GM19025 (cell line): ENCODE measurements at regions not wholly inside any gene's neighbourhood (a gene's known extent, or its start where the extent isn't known, plus 50 kb on each side); places are given as distances from the start of the nearest gene placed in this dataset.

Experiments used
- ATAC-seq: cut with Tn5 transposase; IDR thresholded peaks from one replicate; pipeline ENCODE4 v1.9.1; 2021; ENCODE audit warnings: mild to moderate bottlenecking, low read depth, moderate library complexity; ENCODE audit not compliant: unreplicated experiment

DNA sequence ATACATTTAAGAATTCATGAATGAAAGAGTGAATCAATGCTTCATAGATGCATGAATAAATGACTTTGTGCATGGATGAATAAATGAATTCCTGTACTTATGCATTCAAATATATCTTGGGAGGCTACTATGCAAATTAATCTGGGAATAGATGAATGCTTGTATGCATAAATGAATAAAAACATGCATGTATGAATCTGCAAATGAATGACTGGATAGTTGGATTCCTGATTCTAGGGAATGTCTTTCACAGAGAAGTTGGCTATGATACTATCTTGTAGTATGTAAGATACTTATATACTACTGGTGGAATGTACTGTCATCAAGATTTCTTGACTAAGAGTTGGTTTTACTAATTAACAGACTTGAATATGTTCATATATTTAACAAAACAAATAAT is 75.3 kb upstream of the ASTN2 start:
- ATAC-seq = no peak

DNA sequence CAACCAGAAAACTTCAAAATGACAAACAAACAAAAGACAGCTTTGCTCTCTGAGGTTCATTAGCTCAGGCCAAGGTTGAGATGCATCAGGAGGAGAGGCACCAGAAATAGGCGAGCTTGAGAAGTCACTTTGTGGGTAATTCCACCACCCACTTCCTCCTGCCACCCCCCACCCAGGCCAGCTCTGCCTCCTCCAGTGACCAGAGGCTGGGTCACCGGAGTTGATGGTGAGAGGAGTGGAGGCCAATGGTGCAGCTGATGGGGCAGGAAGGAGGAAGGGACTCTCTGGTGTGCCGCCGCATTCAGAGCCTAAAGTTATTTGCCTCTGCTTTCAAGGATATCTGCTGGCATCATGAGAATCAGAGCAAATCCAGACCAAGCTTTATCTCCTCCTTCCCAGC is 73.8 kb upstream of the ASTN2 start:
- no peak for ATAC-seq

DNA sequence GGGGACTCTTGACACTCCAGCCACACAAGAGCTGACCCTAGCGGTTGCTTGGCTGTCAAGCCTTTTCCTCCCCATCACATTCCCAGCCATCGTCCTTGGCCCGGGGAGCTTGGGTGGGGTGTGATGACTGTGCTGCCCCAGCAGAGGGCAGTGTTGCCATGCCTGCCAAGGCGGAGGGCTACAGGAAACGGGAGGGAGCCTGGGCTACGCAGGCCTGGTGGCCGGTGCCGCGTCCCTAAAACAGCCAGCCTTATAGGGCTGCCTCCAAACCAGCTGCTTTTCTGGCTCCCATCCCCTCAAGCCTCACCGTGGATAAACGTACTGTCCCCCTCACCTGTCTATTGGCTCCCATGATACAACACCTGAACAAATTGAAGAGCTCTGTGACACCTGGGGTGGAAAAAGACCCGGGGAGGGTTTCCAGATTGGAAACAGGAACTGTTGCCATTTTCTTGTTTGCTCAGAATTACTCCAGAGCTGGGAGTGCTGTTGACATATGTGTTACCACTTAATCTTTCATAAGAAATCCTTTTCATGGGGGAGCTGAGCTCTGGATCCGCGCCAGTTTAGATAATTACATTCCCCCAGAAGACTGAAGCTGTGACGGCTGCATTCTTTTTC is 72.8 kb upstream of the ASTN2 start:
- peak; percentile 98 for ATAC-seq

DNA sequence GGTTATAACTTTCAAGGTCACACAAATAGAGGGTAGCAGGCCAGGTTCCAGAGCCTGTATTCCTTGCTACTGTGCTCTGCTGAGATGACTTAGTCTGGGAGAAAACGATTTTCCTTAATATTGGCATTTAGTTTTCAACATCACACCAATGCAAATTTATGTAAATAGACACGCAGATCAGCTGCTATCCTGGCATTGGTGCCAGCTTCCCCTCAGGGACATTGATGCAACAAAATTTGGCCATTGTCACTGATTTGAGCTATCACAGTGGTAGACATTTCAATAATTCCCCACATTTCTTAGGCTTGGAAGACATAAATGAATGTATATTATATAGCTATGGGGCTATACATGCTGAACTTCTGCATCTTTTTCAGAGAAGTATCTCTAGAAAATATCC is 71.6 kb upstream of the ASTN2 start:
- no peak for ATAC-seq

DNA sequence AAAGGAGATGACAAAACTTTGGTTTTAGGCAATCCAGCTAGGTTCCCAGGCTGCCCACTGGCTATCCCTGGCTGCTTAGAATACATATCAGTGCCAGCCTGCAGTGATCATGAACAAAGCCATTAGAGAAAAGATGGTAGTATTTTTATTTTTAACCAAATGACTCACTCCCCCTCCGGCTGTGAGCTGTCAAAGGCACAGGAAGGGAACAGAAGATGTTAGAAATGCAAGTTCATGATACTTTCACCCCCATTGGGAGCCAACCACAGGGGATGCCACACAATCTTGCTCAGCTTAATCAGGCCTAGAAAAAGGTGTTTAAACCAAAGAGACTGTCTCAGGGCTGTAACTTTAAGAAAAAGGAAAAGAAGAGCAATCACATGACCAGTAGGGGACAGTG is 70.3 kb upstream of the ASTN2 start:
- ATAC-seq = no peak

DNA sequence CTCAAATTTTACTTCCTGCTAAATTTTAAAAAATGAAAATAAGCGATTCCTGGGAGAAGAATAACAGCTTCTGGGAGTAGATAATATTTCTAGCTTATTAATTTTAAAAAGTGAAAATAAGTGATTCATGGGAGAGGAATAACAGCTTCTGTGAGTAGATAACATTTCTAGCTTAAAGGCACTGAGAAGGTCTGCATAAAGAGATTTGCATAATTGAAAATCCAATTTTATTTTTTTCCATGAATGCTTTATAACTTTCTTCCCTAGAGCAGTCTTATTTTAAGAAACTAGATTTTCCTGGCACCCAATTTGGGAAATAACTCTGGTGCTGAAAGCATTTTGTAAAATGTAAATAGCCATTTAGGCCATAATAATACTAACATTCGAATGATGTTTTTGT is 65.9 kb upstream of the ASTN2 start:
- ATAC-seq = no peak

DNA sequence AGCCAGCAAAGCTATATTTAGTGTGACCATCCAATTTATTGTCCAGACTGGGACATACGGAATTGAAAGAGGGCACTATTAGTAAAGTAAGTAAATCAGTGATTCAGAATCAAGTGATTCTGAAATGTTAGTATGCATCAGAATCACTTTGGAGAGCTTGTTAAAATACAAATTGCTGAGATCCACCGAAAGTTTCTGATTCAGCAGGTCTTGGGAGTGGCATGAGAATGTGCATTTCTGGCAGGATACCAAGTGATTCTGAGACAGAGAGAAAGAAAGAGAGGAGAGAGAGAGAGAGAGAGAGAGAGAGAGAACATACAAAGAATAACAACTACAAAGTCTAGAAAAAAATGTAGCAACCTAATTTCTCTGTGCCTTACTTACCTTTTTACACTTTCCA is 65.4 kb upstream of the ASTN2 start:
- ATAC-seq = no peak

DNA sequence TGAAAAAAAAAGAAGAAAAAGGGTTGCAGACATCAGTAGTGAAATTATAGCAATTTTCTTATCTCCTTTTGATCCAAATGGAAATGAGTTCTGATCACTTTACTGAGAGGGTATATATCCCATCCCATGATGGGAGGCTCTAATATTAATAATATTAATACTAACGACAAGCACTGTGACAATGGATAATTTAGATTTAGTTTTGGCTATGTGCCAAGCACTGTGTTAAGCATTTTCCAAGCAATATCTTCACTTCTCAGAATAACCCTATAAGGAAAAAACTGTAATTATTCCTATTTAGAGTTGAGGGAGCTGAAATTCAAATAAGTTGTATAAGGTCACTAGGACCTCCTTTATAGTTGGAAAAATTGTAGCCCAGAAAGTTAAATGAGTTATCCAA is 58.4 kb upstream of the ASTN2 start:
- no peak for ATAC-seq

DNA sequence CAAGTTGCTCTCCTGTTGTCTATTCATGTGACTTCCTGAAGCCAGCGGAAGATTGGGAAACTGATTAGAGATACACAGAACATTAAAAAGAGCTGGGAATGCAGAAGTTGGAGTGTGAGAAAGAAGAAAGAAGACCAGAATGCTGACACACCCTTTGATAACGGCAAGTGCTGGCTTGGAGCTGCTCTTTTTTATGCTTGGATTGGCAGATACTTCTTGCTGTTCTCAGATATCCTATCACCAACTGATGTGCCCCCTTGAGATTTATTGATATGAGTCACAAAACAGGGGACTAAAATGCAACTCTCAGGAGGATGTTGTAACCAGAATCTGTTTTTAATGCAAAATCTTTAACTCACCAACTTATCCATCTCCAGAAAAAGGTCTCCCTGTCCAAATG is 56.0 kb upstream of the ASTN2 start:
- ATAC-seq = no peak

DNA sequence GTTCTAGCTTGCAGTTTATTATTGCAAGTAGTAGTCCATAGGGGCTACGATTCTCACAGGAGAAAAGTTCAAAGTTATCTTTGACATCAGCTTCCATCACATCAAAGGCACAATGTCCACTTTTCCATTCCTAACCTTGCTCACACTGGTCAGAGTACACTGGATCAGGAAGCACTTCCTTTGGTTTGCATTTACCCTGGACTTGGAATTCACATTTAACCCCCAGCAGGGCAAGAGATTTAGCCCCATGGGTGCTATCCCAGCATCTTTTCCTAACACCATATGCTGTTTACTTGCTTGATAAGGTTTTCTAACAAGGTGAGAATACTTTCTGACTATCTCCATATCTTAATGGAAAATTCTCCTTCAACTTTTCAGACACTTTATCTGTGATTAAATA is 55.6 kb upstream of the ASTN2 start:
- no peak for ATAC-seq

DNA sequence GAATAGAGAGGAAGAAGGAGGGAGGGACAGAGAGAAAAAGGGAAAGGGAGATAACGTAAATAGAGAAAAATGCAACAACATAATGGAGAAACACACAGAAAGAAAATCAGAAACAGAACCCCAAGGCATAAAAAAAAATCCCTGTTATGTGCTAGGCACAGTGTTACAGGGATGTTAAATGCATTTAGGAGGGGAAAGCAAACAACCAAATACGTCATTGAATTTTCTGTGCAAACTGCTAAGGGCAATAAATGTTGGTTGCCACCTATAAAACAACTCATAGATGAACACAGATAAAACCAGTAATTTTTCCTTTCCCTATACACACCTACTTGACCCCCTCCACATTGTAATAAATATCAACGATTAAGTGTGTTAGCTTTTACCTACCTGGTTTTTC is 51.3 kb upstream of the ASTN2 start:
- ATAC-seq = no peak

DNA sequence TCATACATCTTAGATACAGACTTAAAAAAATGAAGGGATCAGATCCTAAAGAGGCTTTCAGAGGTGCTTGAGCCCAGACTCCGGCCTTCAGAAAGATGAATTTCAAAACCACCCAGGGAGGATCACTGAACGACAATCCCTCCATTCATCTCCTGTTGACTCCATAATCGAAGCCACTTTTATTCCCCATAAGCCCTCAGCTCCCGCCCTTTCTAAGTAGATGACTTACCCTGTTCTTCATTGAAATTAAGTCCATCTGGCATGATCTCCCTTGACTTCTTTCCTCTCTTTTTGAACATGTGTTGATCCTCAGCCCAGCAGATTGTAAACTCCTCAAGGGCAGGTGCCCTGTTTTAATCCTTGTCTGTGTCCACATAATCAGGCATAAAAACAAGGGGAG is 50.8 kb upstream of the ASTN2 start:
- ATAC-seq = no peak

DNA sequence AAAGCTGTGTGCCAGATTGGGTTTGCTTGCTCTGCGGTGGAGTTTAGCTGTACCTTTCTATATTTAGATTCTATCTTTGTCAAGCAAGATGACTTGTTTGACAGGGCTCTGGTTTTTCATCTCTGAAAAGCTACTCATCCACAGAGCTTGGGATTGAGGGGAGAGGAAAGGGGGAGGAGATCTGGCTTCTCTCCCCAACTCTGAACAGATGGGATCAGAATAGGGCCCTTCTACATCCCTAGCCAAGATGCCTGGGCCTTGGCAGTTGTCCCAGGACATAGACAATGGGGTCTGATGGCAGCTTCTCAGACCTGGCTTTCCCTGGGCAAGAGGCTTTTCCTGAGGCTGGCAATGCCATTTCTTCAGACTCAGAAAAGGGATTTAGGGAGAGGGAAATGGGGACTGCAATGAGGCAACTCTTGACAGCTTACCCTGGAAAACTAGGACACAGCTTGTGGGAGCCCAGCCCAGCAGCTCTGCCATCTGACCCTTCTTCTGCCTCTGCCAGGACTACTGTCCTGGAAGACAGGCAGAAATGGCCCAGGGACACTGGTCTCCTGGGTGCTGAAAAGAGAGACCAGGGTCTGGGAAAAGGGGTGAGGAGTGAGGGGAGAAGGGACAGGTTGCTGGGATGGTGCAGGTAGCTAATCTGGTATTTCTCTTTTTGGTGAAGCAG is 50.2 kb upstream of the ASTN2 start:
- no peak for ATAC-seq
